ENCODE measurements at regions not wholly inside any gene's neighbourhood (a gene's known extent, or its start where the extent isn't known, plus 50 kb on each side); places are given as distances from the start of the nearest gene placed in this dataset.

DNA sequence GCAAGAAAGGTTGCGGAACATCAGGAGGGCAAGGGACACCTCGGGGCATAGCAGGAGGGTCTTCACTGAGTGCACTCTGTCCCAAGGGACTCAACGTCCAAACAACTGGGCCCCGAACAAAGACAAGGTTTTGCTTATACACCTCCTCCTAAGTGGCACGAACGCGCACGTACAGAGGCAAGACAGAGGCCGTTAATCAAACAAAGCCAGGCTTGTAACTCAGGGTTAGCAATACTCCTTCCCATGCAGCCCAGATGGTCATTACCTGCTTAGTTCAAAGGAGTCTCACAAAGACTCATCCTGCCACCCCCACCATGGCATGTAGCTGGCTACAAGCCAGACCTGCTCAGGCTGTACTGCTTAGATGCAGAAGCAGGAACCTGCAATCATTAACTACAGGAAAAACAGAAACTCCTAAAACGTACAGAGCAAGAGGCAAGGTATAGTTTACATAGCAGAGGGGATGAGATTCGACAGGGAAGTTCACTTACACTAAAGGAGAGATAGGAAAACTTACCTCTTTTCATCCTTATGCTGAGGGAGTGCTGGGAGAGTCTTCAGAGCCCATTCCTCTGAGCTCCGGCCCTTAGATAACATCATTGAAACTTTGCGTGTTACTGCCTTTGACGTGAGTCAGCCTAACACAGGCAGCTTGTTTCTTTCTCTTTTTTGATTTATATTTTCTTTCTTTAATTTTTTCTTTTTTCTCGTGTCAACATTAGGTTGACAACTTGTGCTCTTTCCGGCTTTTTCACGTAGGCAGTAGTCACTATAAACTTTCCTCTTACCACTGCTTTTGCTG lies 1319.1 kb downstream of the TMEM121 start:
- ATAC-seq (peak; percentile 82), DNase-seq (peak; percentile 89 to 95 (median 92))
- intact Hi-C loops (cut with DNase I, micrococcal nuclease) = no loop called here
- no peaks in the 10 kb centered on the region for H3K9me3 ChIP-seq
- no peaks in the 10 kb centered on the region for H3K36me3 ChIP-seq (ENCODE audit: low read depth)
- no peak overlapping the region for H3K4me3 ChIP-seq
- peaks cover 27% of the 10 kb centered on the region for H3K4me1 ChIP-seq (ENCODE audit: low read depth)
- TF ChIP-seq, protein P1, sequence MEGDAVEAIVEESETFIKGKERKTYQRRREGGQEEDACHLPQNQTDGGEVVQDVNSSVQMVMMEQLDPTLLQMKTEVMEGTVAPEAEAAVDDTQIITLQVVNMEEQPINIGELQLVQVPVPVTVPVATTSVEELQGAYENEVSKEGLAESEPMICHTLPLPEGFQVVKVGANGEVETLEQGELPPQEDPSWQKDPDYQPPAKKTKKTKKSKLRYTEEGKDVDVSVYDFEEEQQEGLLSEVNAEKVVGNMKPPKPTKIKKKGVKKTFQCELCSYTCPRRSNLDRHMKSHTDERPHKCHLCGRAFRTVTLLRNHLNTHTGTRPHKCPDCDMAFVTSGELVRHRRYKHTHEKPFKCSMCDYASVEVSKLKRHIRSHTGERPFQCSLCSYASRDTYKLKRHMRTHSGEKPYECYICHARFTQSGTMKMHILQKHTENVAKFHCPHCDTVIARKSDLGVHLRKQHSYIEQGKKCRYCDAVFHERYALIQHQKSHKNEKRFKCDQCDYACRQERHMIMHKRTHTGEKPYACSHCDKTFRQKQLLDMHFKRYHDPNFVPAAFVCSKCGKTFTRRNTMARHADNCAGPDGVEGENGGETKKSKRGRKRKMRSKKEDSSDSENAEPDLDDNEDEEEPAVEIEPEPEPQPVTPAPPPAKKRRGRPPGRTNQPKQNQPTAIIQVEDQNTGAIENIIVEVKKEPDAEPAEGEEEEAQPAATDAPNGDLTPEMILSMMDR (IDR thresholded peaks at IDR 0.05) = no peak

DNA sequence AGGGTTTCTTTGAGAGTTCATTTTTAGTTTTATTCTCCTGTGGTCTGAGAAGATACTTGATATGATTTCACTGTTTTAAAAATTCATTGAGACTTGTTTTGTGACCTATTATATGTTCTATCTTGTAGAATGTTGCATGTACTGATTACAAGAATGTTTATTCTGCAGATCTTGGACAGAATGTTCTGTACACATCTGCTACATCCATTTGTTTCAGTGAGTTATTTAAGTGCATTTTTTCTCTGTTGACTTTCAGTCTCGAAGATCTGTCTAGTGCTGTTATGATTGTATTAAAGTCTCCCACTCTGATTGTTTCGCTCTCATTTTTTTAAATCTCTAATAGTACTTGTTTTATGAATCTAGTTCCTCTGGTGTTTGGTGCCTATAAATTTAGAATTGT lies 1319.8 kb downstream of the TMEM121 start:
- Histone ChIP-seq H3K4me3 (no peak overlapping the region), H3K4me1 (ENCODE audit: low read depth) (peaks cover 27% of the 10 kb centered on the region), H3K36me3 (ENCODE audit: low read depth) (no peaks in the 10 kb centered on the region), H3K9me3 (no peaks in the 10 kb centered on the region)
- intact Hi-C loops (cut with DNase I, micrococcal nuclease) = no loop called here
- no peak for ATAC-seq
- TF ChIP-seq, protein P1 (IDR thresholded peaks at IDR 0.05) = no peak
- DNase-seq = no peak

DNA sequence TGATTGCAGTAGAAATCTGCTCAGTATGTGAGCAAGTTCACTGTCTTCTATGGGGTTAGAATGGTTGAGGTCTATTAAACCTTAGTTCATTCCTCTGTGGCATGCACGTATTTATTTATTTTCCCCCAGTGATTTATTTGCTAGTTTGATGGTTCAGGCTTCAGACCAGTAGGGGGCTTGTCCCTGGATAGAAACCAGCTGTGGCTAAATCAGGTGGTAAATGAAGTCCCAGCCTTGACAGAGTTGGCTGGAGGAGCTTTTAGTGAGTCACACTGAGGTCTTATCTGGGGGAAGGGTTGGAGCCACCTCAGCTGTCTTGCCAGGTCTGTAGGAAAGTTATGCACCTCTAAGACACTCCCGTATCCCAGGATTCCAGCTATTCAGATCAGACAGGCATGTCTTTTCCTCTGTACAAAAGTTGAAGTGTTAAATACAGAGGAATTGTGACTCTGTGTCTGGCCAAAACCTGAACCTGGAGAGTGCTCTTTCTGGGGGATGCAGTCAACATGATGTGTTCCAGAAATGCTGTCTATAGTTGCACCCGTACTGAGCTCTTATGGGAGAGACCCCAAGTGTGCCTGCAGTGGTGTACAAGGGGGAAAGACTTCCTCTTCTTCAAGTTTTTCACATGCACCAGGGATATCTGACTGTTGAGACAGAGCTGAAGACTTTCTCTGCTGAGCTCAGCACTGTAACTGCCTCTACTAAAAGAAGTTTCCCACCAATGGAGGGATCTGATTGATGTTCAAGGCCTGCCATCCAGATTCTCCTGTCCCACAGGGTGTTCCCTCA lies 1322.1 kb downstream of the TMEM121 start:
- ATAC-seq = peak; percentile 13
- peaks cover 22% of the 10 kb centered on the region for H3K4me1 ChIP-seq (ENCODE audit: low read depth)
- H3K9me3 ChIP-seq = no peaks in the 10 kb centered on the region
- TF ChIP-seq, protein P1 (IDR thresholded peaks at IDR 0.05) = no peak
- H3K36me3 ChIP-seq (ENCODE audit: low read depth) = no peaks in the 10 kb centered on the region
- no peak overlapping the region for H3K4me3 ChIP-seq
- DNase-seq = peak in 1 of 3 donors; percentile 40
- intact Hi-C loops (cut with DNase I, micrococcal nuclease) = no loop called here

DNA sequence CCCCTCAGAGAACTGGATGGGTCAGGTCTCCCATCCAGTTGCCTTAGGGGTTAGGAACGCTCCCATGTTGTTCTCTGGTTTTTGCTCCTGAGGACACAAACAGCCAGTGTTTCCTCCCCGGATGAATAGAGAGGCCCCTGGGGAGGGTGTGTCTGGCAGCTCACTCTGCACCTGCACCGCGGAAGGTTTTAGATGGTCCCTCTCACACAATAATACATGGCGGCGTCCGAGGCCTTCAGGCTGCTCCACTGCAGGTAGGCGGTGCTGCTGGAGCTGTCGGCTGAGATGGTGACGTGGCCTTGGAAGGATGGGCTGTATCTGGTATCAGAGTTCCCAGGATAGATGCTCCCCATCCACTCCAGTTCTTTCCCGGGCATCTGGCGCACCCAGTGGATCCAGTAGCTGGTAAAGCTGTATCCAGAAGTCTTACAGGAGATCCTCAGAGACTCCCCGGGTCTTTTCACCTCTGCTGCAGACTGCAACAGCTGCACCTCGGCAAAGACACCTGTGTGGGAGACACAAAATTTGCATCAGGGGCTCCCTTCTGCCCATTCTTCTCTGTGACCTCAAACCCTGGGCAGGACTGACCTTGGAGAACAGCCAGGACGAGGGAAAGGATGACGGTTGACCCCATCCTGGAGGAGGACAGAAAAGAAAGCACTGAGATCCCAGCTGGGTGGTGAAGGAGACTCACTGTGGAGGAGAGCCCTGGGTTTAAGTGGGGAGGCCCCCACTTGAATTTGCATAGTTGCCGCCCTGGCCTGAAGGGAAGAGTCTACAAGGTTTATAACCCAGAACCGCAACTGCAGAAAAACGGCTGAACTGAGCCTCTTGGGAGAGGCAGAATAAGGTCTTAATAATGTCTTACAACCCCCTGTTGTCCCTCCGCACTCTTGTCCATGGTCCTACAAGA lies 1324.8 kb downstream of the TMEM121 start:
- Histone ChIP-seq H3K9me3 (no peaks in the 10 kb centered on the region), H3K4me3 (no peak overlapping the region), H3K4me1 (ENCODE audit: low read depth) (peaks cover 11% of the 10 kb centered on the region), H3K36me3 (ENCODE audit: low read depth) (no peaks in the 10 kb centered on the region)
- ATAC-seq = peak; percentile 46
- DNase-seq = peak in 1 of 3 donors; percentile 60
- intact Hi-C loops (cut with DNase I, micrococcal nuclease) = no loop called here
- TF ChIP-seq, protein P1 (IDR thresholded peaks at IDR 0.05) = no peak

Measured in mucosa of descending colon (tissue), 3 donors.